Activated T-cell treated with anti-CD3 and anti-CD28 coated beads for 4 hours (primary cell): ENCODE measurements at regions not wholly inside any gene's neighbourhood (a gene's known extent, or its start where the extent isn't known, plus 50 kb on each side); places are given as distances from the start of the nearest gene placed in this dataset.

Experiments
- DNase-seq: peaks from one replicate; pipeline ENCODE4 v3.0.0-alpha.2; 2020

GRCh38 chr15:62878070-62878469 lies 164.5 kb upstream of the TPM1 start:
- no peak for DNase-seq

- no peak for DNase-seq
Observed at GRCh38 chr15:62879770-62880169, 162.8 kb upstream of the TPM1 start.

GRCh38 chr15:62880278-62880677 lies 162.3 kb upstream of the TPM1 start:
- DNase-seq: no peak

- DNase-seq: no peak
Observed at GRCh38 chr15:62881056-62881455, 161.5 kb upstream of the TPM1 start.

- no peak for DNase-seq
Observed at GRCh38 chr15:62883938-62884479, 158.5 kb upstream of the TPM1 start.

- no peak for DNase-seq
Observed at GRCh38 chr15:62886431-62887071, 156.0 kb upstream of the TPM1 start.

- DNase-seq: no peak
Observed at GRCh38 chr15:62887113-62887570, 155.4 kb upstream of the TPM1 start.

GRCh38 chr15:62888623-62889022 lies 153.9 kb upstream of the TPM1 start:
- no peak for DNase-seq

GRCh38 chr15:62889141-62889661 lies 153.3 kb upstream of the TPM1 start:
- DNase-seq: no peak

- no peak for DNase-seq
Observed at GRCh38 chr15:62889734-62890505, 152.6 kb upstream of the TPM1 start.

- DNase-seq: no peak
Observed at GRCh38 chr15:62894322-62895085, 148.0 kb upstream of the TPM1 start.

- no peak for DNase-seq
Observed at GRCh38 chr15:62895139-62895866, 147.2 kb upstream of the TPM1 start.

- no peak for DNase-seq
Observed at GRCh38 chr15:62895905-62896316, 146.6 kb upstream of the TPM1 start.

- DNase-seq: no peak
Observed at GRCh38 chr15:62896380-62896866, 146.1 kb upstream of the TPM1 start.

GRCh38 chr15:62896969-62897486 lies 145.5 kb upstream of the TPM1 start:
- no peak for DNase-seq

GRCh38 chr15:62897634-62898033 lies 144.9 kb upstream of the TPM1 start:
- no peak for DNase-seq

GRCh38 chr15:62899090-62899493 lies 143.5 kb upstream of the TPM1 start:
- no peak for DNase-seq

- DNase-seq: no peak
Observed at GRCh38 chr15:62900071-62900802, 142.3 kb upstream of the TPM1 start.

- DNase-seq: no peak
Observed at GRCh38 chr15:62901087-62901486, 141.5 kb upstream of the TPM1 start.

- DNase-seq: no peak
Observed at GRCh38 chr15:62901909-62902546, 140.5 kb upstream of the TPM1 start.

- DNase-seq: no peak
Observed at GRCh38 chr15:62902821-62903220, 139.7 kb upstream of the TPM1 start.
